ENCODE measurements at regions not wholly inside any gene's neighbourhood (a gene's known extent, or its start where the extent isn't known, plus 50 kb on each side); places are given as distances from the start of the nearest gene placed in this dataset.

DNA sequence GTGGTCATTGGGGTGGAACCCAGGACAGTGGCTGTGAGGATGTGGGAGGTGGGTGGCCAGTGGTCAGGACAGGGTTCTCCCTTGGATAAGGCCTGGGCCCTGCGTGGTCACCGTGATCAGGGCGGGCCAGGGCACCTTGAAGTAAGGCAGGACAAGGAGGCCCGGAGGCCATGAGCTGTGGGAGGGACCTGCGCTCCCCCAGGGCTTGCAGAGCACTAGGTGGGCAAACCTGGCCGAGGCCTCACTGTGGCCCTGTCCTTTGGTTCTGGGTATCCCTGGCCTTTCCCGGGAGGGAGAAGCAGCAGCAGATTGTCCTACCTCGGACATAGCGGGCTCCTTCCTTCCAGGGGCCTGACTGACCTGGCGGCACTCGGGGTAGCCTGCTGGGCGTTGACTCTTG, 144.8 kb upstream of the RET start:
- H2BK15ac ChIP-seq (ENCODE audit: low read depth, low read length): no peak overlapping the region
- H3K27ac ChIP-seq (ENCODE audit: insufficient read depth, low read length): no peak overlapping the region
- ATAC-seq (ENCODE audit: low read depth) (no peak), DNase-seq (no peak)
- intact Hi-C loops (cut with micrococcal nuclease): no loop called here
- no peaks in the 10 kb centered on the region for H3K4me1 ChIP-seq (ENCODE audit: control insufficient read depth, insufficient read depth, low read length)
- H3K9me3 ChIP-seq (ENCODE audit: control insufficient read depth, insufficient read depth, low read length): no peaks in the 10 kb centered on the region
- H4K91ac ChIP-seq (ENCODE audit: insufficient read depth, low read depth, low read length): no peak overlapping the region
- H2AK9ac ChIP-seq (replicated peaks; ENCODE audit: low read depth, low read length, poor library complexity): no peak overlapping the region
- no peak overlapping the region for H2BK120ac ChIP-seq (ENCODE audit: low read depth, low read length)
- H3K27me3 ChIP-seq (ENCODE audit: control insufficient read depth, insufficient read depth, low read length): peaks cover 22% of the 10 kb centered on the region
- no peak overlapping the region for H3K4ac ChIP-seq (ENCODE audit: low read depth, low read length)
- ChIA-PET CTCF (no interaction called here), POLR2A (ENCODE audit: unreplicated experiment) (no interaction called here)
- H4K20me1 ChIP-seq (ENCODE audit: insufficient read depth, low read length): no peaks in the 10 kb centered on the region
- no peak overlapping the region for H2BK20ac ChIP-seq (ENCODE audit: low read depth, low read length)
- H3K4me3 ChIP-seq (ENCODE audit: insufficient read depth, low read depth, low read length): no peak overlapping the region
- no peak overlapping the region for H3K18ac ChIP-seq (ENCODE audit: low read depth, low read length)
- no peaks in the 10 kb centered on the region for H3K9me1 ChIP-seq (ENCODE audit: insufficient read depth, low read length)
- no peak overlapping the region for H3K9ac ChIP-seq (ENCODE audit: low read depth, low read length)
- no TSS peak for BruUV-seq (replicated peaks)
- no peak overlapping the region for H2AK5ac ChIP-seq (ENCODE audit: low read depth, low read length)
- H3K4me2 ChIP-seq (ENCODE audit: low read depth, low read length): no peak overlapping the region
- no peak overlapping the region for H3K23ac ChIP-seq (ENCODE audit: low read depth, low read length)
- in situ Hi-C loops (cut with MboI; ENCODE audit: low sequenced_read_pairs): no loop called here
- no peak overlapping the region for H4K8ac ChIP-seq (ENCODE audit: low read depth in 2 of 2, low read length in 2 of 2)
- dilution Hi-C loops (cut with HindIII; ENCODE audit: low sequenced_read_pairs, unreplicated experiment): no loop called here
- no peak overlapping the region for H3K56ac ChIP-seq (ENCODE audit: extremely low read depth, insufficient read depth, low read length)
- no peaks in the 10 kb centered on the region for H3K36me3 ChIP-seq (ENCODE audit: control insufficient read depth, insufficient read depth, low read length)
- H2BK5ac ChIP-seq (ENCODE audit: low read depth, low read length, poor library complexity, severe bottlenecking): no peak overlapping the region
- 79% methylated on average over 5 of the region's 12 CpGs; no CpG with 5 or more reads in 1 of the 2 experiments for WGBS, 2 experiments (ENCODE audit: extremely low coverage in 2 of 2, insufficient read length in 1 of 2)
- H3K14ac ChIP-seq (replicated peaks; ENCODE audit: low read depth, low read length): no peak overlapping the region
- TF ChIP-seq SMC3 (IDR thresholded peaks at IDR 0.05; ENCODE audit: low read depth, low read length): no peak
- TF ChIP-seq MAZ (IDR thresholded peaks at IDR 0.05; ENCODE audit: borderline replicate concordance, low read depth, low read length): no peak
- TF ChIP-seq MAFK (IDR thresholded peaks at IDR 0.05; ENCODE audit: low read depth, low read length): no peak
- no peak overlapping the region for H2AFZ ChIP-seq (replicated peaks; ENCODE audit: low read length, poor library complexity)
- no peaks in the 10 kb centered on the region for H3K79me1 ChIP-seq (ENCODE audit: low read depth in 1 of 2, low read length in 2 of 2)
- H4K5ac ChIP-seq (ENCODE audit: low read depth, low read length): no peak overlapping the region

All from IMR-90 (cell line).